Stimulated activated CD4-positive, alpha-beta T cell treated with anti-CD3 and anti-CD28 coated beads, Interleukin-1b, Interleukin-23, amount 100 ng/mL, for 1 hour (primary cell): ENCODE measurements at regions not wholly inside any gene's neighbourhood (a gene's known extent, or its start where the extent isn't known, plus 50 kb on each side); places are given as distances from the start of the nearest gene placed in this dataset.
"Not testable (repeated sequence)": the region's sequence is repeated elsewhere in the genome, so short reads cannot be mapped to it uniquely, and the experiment has no call there.

Source experiments
- DNase-seq, 2 donors: peaks; one replicate each; pipeline ENCODE4 v3.0.0-alpha.2; 2020; ENCODE audit warnings: low read depth in 2 of 2

DNA sequence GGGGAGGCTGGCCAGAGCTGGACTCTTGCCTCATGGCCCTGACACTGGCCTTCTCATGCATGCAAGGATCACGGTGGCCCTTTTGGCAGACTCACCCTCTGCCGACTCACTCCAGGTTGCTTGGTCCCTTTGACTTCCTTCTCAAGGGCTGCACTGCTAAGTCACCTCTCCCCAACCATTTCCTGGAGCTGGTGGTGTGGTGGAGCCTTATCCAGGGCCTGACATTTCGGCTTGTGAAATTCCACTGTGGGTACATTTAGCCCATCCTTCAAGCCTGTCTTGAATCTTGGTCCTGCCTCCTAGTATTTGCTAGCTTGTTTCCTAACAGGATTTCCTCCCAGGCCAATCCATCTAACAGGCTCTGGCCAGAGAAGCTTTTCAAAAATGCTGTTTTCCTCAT lies 52.6 kb upstream of the JUN start:
- DNase-seq = no peak

DNA sequence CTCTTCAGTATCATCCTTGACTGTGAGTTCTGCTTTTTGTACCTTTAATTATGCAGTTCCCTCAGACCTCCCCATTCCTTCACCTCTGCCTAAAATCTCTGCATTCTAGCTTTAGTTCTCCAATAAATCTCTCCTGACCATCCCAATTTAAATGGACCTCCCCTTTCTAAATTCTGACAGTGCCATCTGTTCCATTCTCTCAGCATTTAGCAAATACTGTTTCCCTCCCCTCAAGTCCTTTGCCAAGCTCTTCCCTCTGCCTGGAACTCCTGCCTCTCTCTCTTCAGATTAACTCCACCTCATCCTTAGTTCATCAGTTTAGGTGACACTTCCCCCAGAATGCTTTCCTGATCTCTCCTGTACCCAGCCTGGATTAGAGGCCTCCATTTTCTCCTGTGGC lies 54.0 kb upstream of the JUN start:
- DNase-seq = no peak

DNA sequence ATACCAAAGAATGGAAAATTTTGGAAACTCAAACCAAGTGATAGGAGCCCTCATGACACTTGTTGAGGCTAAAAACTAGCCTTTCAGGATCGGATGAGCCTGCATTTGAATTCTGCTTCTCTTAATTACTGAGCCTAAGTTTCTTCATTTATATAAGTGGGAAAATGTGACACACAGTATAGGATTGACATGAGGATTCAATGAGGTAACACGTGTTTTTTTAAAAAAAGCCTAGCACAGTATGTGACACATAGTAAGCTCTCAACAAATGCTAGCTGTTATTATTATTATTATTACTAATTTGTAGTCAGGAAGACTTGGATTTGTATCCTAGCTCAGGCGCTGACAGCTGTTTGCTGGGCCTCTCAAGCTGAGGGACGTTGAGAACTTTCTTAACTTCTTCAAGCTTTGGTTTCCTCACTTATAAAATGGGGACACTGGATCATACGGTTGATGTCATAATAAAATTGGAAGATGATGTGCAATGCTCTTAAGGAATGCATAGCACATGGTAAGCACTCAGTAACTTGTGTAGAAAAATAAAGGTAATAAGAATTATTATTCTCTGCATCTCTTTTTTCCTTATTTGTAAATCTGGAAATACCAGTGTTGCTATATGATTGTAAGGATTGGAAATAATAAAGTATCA lies 55.4 kb upstream of the JUN start:
- no peak for DNase-seq

DNA sequence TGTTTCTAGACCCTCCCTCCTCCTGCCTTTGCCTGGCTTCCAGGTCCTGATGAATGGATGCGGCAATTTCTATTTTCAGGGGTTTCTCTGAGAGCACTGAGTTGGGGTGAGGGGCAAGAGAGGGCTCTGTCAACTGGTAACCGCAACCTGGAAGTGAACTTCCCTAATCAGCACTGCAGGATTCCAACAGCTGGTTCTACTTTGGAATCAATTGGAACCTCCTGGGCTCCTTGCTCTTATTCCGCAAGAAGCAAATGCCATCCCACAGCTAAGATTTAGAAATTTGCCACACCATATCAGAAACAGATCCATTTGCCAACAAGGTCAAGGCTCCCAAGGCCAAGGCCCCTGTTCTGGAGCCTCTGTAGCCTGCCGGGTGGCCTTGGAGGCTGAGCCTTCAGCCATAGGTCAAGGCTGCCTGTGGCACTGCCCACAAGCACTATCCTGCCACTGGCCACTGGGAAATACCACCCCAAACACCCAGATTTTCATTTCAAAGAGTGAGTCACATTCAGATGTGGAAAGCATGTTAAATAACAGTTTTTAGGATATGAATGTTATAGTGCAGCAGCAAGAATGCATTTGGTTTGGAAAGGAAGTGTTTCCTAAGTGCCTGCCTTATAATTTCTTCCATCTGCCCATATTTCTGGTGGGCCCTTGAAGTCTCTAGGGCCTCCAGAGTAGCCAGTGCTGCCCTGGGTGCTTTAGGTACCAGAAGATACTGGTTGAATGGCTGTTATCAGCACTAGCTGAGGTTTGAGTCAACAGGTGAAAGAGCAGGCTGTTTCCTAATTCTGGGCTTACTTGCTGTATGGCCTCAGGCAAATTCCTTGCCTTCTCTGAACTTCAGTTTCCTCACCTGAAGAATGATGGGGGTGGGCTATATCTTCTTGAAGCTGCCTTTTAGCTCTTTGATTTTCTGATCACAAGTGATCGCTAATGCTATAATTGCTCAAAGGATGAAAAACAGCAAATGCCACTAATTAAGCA lies 56.3 kb upstream of the JUN start:
- DNase-seq = no peak

DNA sequence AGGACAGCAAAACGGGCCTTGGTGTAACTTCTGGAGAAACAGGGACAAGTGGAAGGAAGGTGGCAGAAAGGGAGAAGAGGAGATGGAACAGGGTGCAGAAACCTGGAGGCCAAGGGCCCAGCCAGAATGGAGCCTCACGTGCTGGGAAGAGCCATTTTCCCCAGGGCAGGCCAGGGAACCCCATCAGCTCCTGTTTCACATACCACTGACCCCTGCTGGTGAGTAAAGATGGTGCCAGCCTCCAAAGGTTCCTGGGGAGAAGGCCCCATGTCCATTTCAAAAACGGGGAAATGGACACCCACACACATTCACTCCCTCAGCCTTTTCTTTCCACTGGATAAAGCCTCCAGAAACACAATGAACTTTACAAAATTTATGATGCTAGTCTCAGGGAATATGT lies 57.6 kb upstream of the JUN start:
- DNase-seq = no peak

DNA sequence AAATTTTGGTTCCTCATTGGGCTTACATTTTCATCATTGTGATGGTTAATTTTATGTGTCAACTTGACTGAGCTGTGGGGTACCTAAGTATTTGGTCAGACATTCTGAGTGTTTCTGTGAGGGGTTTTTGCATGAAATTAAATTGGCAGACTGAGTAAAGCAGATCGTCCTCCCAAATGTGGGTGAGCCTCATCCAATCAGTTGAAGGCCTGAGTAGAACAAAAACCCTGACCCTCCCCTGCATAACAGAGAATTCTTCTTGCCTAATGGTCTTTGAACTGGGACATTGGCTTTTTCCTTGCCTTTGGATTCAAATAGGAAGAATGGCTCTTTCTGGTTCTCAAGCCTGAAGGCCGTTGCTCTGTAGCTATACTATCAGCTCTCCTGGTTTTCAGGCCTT lies 59.1 kb upstream of the JUN start:
- DNase-seq = no peak

DNA sequence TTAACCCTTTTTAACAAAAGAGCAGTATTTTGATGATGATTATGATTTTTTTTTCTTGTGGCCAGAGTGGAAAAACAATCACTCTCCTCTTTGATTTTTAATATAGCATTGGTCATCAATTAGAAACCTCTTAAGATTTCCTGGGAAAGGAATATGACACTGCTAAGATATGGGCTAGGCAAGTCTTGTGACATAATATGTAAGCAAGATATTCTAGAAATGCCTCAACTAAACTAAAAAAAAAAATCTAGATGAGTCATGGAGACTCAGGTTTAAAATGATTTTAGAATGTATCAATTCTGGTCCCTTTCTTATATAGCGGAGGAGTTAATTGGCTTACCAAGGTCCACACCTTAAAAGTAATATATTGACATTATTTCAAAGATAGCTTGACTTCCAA lies 60.3 kb upstream of the JUN start:
- no peak for DNase-seq

DNA sequence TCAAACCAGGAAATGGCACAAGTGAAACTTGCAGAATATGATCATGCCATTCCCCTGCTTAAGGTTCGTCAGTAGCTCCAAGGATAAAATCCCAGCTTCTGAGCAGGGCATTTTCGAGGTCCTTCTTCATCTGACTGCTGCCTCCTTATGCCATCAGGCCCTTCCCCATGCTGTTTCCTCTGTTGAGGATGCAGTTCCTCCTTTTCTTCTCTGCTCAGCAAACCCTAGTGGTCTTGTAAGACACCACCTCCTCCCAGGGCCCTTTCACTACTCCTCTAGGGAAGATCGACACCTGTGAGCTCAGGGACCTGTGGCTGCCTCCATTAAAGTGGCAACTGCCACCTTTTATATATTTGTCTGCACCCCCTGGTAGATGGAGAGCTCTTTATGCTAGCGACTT lies 62.1 kb upstream of the JUN start:
- DNase-seq = no peak

DNA sequence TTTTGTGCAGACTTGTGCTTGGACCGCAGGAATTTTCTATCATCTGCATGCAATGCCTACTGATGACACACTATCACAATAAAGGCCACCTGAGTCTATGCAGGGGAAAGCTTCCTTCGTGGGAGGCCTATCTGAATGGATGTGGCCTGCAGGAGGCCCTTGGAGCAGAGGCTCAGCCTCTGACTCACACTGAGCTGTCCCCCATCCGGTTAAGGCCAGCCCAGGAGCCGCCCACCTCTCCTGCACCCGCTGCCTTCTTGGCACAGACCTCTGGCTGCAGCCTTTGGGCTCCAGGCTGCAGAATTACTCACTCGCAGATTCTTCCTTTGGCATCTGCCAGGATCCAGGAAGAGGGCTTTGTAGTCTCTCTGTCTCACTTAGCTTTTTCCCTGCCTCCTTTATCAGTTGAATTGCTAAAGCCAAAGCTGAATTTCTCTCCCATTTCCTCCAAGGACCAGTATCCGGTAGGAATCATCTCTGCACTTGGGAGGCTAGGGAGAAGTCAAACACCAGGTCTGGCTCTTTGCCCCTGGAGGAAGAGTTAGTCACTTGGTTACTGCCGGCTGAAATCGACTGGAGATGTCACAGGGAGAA lies 65.1 kb upstream of the JUN start:
- DNase-seq = no peak

DNA sequence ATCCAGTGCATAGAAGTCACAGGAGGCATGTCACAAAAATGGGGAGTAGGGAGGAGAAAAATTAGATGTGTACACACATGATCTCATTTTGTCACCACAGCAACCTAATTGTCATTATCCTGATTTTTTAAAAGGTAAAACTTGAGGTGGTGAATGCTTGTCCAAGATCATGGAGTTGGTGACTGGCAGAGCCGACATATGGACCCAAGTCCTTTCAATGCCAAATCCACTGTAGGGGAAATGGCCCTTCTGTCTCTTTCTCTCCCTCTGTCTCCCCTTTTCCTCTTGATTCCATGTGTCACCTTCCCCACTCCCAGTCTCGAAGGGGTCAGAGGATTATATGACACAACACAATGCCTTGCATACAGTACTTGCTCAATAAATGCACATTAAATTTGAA lies 65.7 kb upstream of the JUN start:
- no peak for DNase-seq

DNA sequence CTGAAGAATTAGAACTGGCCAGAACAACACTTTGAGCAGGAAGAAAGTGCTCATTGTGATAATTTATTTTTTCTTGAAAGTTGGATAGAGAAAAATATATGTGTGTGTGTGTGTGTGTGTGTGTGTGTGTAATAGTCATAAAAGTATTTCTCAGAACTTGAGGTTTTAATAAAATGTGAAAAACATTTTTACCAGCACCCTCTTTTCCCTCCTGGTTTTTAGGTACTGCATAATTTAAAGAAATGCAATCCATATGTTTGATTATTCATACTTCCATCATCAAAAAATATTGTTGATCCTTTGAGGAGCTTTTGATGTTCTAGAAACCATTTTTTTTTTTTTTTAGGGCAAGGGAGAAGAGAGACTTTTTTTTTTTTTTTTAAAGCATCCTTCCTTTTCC lies 66.8 kb upstream of the JUN start:
- DNase-seq = no peak

DNA sequence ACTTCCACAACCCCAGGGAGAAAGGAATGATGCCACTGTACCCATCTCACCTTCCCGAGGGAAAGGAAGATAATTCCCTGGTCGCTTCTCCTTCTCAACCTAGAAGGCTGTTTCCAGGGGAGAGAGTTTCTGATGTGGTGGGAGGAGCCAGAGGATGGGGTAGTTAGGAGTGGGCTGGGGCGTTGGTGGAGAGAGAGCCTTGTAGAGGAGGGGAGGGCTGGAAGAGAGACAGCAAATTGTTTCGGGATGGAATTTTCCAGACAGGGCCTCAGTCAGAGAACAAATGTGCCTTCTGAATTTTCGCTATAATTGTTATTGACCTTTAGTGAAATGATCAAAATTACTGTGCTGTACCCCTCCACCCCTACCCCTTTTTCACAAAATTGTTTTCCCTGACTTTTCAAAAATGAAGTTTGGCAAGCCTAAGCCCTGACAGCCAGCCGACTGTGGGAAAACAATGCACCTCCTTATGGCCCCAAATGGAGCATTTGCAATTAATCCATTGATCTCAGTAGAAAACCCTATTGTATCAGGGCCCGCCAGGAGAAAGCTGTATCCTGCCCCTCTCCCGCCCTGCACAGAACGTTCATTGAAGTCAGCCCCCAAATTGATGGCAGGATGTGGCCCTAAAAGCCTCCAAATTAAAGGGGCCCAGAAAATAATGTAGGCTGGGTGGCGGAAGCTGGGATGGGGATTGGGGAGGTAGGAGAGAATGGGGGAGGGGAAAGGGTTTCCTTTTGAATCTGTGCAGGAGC lies 69.1 kb upstream of the JUN start:
- DNase-seq = no peak

DNA sequence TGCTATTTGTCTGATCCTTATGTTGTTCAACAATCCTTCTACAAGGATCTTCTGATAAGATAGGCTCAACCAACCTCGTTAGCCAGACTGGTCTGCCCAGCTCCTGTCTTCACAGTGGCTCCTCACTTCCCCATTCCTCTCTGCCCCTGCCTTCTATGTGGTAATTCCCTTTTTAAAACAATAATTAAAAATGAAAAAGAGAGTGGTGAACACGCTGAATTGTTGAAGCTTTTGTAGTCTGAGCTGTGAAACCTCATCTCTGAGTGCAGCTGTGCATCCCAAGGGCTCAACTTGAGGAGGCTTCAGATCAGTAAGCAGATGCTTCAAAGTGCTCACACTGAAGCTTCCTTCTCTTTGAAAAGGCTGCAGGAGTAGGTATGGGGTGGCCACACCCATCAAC lies 70.7 kb upstream of the JUN start:
- DNase-seq = no peak

DNA sequence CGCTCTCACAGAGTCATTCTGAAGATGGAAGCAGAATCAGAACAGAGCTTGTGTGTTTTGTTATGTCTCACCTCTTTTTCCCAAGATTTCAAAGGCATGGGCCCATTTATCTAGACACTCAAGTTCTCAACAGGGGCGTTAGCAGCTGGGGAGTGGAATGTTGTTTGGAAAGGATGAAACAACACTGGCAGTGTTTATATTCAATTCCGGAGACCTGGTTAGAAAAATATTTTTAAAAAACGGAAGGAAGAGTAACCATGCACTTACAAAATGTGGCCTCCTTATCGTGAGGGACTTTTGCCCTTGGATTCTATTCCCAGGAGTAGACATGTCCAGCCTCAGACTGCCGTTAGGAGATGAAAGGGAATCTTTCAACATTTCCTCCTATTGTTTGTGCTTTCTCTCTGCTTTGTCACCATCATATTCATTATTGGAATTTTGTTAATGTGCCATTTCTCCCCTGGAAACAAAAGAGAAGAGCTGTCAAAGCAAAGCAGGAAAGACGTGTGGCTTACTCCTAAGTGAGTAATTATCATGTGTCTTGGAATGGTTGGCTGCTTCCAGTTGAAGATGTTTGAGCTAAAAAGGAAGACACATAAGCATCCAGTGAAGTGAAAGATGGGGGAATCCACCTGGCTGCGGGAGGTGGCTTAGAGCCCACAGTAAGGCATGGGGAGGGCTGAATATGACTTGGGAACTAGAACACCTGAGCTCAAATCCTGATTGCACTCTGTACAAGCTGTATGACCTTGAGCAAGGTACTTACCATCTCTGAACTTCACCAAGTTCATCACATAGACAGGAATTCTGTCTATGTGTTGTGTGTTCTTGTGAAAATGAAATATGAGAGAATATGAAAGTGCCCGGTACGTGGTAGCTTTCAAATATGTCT lies 71.7 kb upstream of the JUN start:
- DNase-seq = no peak

DNA sequence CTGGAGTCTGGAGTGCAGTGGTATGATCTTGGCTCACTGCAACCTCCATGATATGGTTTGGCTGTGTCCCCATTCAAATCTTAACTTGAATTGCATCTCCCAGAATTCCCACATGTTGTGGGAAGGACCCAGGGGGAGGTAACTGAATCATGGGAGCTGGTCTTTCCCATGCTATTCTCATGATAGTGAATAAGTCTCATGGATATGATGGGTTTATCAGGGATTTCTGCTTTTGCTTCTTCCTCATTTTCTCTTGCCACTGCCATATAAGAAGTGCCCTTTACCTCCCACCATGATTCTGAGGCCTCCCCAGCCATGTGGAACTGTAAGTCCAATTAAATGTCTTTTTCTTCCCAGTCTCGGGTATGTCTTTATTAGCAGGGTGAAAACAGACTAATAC lies 72.4 kb upstream of the JUN start:
- not testable (repeated sequence) for DNase-seq

DNA sequence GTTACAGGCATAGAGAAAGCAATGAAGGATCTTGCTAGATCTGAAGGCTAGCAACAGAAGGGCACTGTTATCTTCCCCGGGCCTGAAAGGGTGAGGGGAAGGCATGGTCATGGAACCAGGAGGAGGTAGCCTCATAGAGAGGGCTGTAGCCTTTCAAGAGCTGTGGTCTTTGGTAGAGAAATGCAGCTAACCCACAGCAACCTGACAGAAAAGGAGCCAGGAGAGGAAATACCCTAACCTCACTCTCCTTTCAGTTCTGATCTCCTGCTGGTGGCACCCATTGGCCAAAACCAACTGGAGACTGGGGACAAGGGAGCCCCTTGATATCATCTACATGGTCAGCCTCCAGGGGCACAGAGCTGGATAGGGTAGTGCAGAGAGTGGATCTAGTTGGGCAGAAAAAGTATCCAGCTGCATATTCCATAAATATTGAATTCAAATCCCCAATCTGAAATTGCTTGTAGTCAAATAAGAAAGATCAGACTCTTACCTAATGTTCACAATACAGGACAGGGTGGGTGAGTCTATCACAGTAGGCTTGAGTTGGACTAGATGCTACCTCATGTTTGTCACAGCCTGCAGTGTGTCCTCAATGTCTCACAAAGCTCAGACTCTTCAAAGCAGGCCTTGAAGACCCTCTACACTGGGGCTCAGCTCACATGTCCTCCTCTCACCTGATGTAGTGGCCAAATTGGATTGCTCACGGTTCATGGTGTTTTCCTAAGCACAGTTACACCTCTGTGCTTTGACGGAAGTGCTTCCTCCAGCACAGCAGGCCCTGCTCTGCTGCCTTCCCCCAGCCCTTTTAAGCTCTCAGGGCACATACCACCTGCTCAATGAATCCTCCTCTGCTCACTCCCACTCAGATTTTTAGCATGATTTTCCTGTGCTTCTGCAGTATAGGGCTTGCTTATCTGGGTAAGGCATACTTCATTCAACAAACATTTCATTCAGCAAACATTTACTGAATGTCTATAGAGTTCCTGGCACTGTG lies 74.1 kb upstream of the JUN start:
- no peak for DNase-seq

DNA sequence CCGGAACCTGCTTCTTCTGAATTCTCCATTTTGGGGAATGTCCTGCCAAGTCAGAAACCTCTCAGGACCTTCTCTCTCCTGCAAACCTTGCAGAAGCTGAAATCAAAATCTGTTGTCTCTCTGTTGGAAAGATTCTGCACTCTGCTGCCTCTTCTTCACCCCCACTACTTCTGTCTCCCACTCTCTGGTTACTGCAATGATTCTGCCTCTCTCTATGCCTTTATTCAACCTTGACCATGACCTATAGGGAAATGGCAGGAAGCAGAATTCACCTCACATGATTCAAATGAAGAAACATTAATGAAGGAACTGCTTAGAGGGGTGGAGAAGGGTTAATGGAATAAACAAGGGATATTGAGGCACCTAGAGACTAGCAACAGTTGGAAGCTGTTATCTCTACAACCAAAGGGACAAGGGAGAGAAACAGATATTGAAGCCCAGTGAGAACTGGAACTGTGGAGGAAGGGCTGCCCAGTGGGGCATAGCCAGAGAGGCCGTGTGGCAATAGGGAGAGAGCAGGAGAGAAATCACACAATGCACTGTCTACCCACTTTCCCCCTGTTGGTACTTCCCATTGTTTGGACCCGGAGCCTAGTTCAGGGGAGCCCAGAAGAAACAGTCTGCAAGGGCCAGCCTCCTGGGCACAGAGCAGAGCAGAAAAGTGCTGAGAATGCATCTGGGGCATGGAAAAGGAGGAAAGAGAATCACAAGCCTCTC lies 76.1 kb upstream of the JUN start:
- no peak for DNase-seq

DNA sequence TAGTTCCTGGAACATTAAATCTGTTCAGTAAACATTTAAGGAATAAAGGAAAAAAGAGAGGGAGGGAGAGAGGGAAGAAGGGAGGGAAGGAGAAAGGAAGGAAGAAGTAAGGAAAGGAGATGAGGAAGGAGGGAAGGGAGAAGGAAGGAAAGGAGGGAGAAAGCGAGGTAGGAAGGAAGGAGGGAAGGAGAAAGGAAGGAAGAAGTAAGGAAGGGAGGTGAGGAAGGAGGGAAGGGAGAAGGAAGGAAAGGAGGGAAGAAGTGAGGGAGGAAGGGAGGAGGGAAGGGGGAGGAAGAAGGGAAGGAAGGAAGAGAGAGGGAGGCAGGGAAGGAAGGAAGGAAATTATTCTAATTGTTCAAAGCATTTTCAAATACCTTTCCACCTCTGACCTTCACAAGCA lies 77.2 kb upstream of the JUN start:
- DNase-seq = no peak

DNA sequence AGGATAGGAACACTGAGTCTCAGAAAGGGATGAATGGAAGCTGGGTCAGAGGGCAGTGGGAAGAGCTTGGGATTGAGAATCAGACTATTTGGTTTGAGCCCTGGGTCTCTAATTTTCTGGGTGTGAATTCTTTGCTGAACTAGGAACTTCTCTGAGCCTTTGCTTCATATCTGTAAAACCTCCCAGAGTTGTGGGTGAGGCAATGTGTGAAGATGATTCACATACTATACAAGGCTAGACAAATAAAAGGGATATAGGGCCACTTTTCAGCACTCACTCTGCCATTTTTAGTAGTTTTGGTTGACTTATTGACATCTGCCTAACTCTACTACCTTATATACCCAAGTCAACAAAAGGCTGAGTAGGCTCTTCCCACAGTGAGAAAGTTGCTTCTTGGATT lies 77.7 kb upstream of the JUN start:
- DNase-seq = no peak
